HG03442 (cell line): ENCODE measurements at regions not wholly inside any gene's neighbourhood (a gene's known extent, or its start where the extent isn't known, plus 50 kb on each side); places are given as distances from the start of the nearest gene placed in this dataset.
"Not testable (repeated sequence)": the region's sequence is repeated elsewhere in the genome, so short reads cannot be mapped to it uniquely, and the experiment has no call there.

ENCODE experiments used
- ATAC-seq: cut with Tn5 transposase; IDR thresholded peaks from one replicate; pipeline ENCODE4 v1.9.1; 2021; ENCODE audit warnings: mild to moderate bottlenecking, moderate library complexity; ENCODE audit not compliant: unreplicated experiment

- ATAC-seq, result no peak
Observed at GRCh38 chr2:15750433-15750814, 158.8 kb downstream of the DDX1 start.

GRCh38 chr2:15750822-15751329 is 159.2 kb downstream of the DDX1 start:
- no peak for ATAC-seq

- no peak for ATAC-seq
Observed at GRCh38 chr2:15751477-15751876, 159.8 kb downstream of the DDX1 start.

- no peak for ATAC-seq
Observed at GRCh38 chr2:15752552-15753232, 161.0 kb downstream of the DDX1 start.

- no peak for ATAC-seq
Observed at GRCh38 chr2:15753233-15753798, 161.6 kb downstream of the DDX1 start.

- ATAC-seq, result no peak
Observed at GRCh38 chr2:15753811-15754702, 162.4 kb downstream of the DDX1 start.

- ATAC-seq, result no peak
Observed at GRCh38 chr2:15754703-15755099, 163.0 kb downstream of the DDX1 start.

- no peak for ATAC-seq
Observed at GRCh38 chr2:15755528-15755927, 163.9 kb downstream of the DDX1 start.

- no peak for ATAC-seq
Observed at GRCh38 chr2:15756011-15756550, 164.4 kb downstream of the DDX1 start.

- no peak for ATAC-seq
Observed at GRCh38 chr2:15756882-15757819, 165.5 kb downstream of the DDX1 start.

- no peak for ATAC-seq
Observed at GRCh38 chr2:15757820-15758586, 166.3 kb downstream of the DDX1 start.

- no peak for ATAC-seq
Observed at GRCh38 chr2:15758848-15759247, 167.2 kb downstream of the DDX1 start.

- ATAC-seq, result no peak
Observed at GRCh38 chr2:15759385-15759784, 167.7 kb downstream of the DDX1 start.

GRCh38 chr2:15759791-15760190 is 168.1 kb downstream of the DDX1 start:
- ATAC-seq, result not testable (repeated sequence)

GRCh38 chr2:15760232-15760910 is 168.7 kb downstream of the DDX1 start:
- no peak for ATAC-seq

GRCh38 chr2:15761056-15761455 is 169.4 kb downstream of the DDX1 start:
- no peak for ATAC-seq

GRCh38 chr2:15761910-15762309 is 170.2 kb downstream of the DDX1 start:
- ATAC-seq, result no peak

GRCh38 chr2:15762449-15762848 is 170.8 kb downstream of the DDX1 start:
- ATAC-seq, result no peak
